RWPE1 (cell line): ENCODE measurements at regions not wholly inside any gene's neighbourhood (a gene's known extent, or its start where the extent isn't known, plus 50 kb on each side); places are given as distances from the start of the nearest gene placed in this dataset.

ENCODE experiments used
- CTCF ChIA-PET: fragments of 350-600 bp; sonication (Branson Sonifier 250); formaldehyde crosslinking; extraction: SDS; loops from one replicate; lab custom pipeline; 2021; lab: Yijun Ruan, JAX
- POLR2A ChIA-PET: fragments of 400-600 bp; formaldehyde crosslinking; extraction: SDS; loops from one replicate; lab custom pipeline; 2020; ENCODE audit warnings: antibody characterized with exemption; ENCODE audit not compliant: low non-redundant PET; lab: Yijun Ruan, JAX
- DNase-seq: peaks from one replicate; pipeline ENCODE4 v3.0.0; 2012; ENCODE audit warnings: low spot score
- H3K27ac ChIP-seq: fragments of 450-650 bp; 2 replicates; pipeline ENCODE4 v1.5.1; 2017
- CTCF ChIP-seq: fragments of 450-650 bp; conservative IDR thresholded peaks from 2 replicates; pipeline ENCODE4 v1.5.1; 2017; ENCODE audit warnings: low read depth, mild to moderate bottlenecking

GRCh38 chr9:119974026-119974425 is 604.8 kb upstream of the BRINP1 start:
- H3K27ac ChIP-seq, result no peak overlapping the region
- ChIA-PET POLR2A (no interaction called here), CTCF (interaction anchor here (0.6 kb wide), 1 partner anchor 610 kb away, joined by 4 read pairs; no protein-coding TSS in a partner anchor)
- DNase-seq, result no peak
- TF ChIP-seq CTCF, result no peak

- peak; percentile 84 for DNase-seq
- POLR2A ChIA-PET, result no interaction called here
- H3K27ac ChIP-seq, result no peak overlapping the region
- CTCF ChIA-PET, result interaction anchor here (0.5 to 1.7 kb wide), 9 partner anchors 11 to 732 kb away, joined by 3 to 8 read pairs (median 3); no protein-coding TSS in a partner anchor
- peak; percentile 100 for TF ChIP-seq CTCF
Observed at GRCh38 chr9:119968836-119969707, 599.8 kb upstream of the BRINP1 start.

- CTCF ChIA-PET, result interaction anchor here (0.7 to 1.1 kb wide), 6 partner anchors 36 to 1372 kb away, joined by 3 to 4 read pairs (median 3); no protein-coding TSS in a partner anchor
Observed at GRCh38 chr9:119967867-119968535, 598.8 kb upstream of the BRINP1 start.

GRCh38 chr9:119963798-119964372 is 594.6 kb upstream of the BRINP1 start:
- peak; percentile 72 for DNase-seq
- ChIA-PET POLR2A (no interaction called here), CTCF (no interaction called here)
- no peak for TF ChIP-seq CTCF
- H3K27ac ChIP-seq, result peak overlapping the region; percentile 34; the same call in 1 of the 2 replicates

More at GRCh38 chr9:119967867-119968535, 598.8 kb upstream of the BRINP1 start:
- no peak for DNase-seq
- H3K27ac ChIP-seq, result no peak overlapping the region
- TF ChIP-seq CTCF, result no peak
- POLR2A ChIA-PET, result no interaction called here

- POLR2A ChIA-PET, result no interaction called here
- CTCF ChIA-PET, result no interaction called here
- no peak for DNase-seq
- TF ChIP-seq CTCF, result no peak
- peak overlapping the region; percentile 34; the same call in 1 of the 2 replicates for H3K27ac ChIP-seq
Observed at GRCh38 chr9:119963258-119963797, 594.1 kb upstream of the BRINP1 start.
